A673 (cell line): ENCODE measurements at regions not wholly inside any gene's neighbourhood (a gene's known extent, or its start where the extent isn't known, plus 50 kb on each side); places are given as distances from the start of the nearest gene placed in this dataset.

Experiments used
- CTCF ChIP-seq: fragments of 300-800, 200-600 bp; sonication (generic); conservative IDR thresholded peaks from 2 replicates; pipeline ENCODE4 v1.5.1; 2017; ENCODE audit warnings: low read depth, mild to moderate bottlenecking, antibody characterized with exemption, low read length, moderate library complexity, mixed read lengths
- EZH2 ChIP-seq: fragments of 200-600 bp; sonication (generic); IDR thresholded peaks from 2 replicates; pipeline ENCODE4 v1.6.1; 2017; ENCODE audit warnings: borderline replicate concordance, low read depth, mild to moderate bottlenecking, mixed read lengths, antibody characterized with exemption, low read length; ENCODE audit not compliant: poor library complexity, severe bottlenecking

GRCh38 chr9:86771941-86772634, 175.2 kb downstream of the GAS1 start:
- TF ChIP-seq CTCF (no peak), EZH2 (no peak)
